ENCODE measurements at regions not wholly inside any gene's neighbourhood (a gene's known extent, or its start where the extent isn't known, plus 50 kb on each side); places are given as distances from the start of the nearest gene placed in this dataset.

- DNase-seq: no peak
Observed at GRCh38 chr9:16099732-16100536, 547.1 kb downstream of the CCDC171 start.

- no peak for DNase-seq
Observed at GRCh38 chr9:16100537-16101091, 547.8 kb downstream of the CCDC171 start.

- no peak for DNase-seq
Observed at GRCh38 chr9:16102154-16102553, 549.3 kb downstream of the CCDC171 start.

- DNase-seq: no peak
Observed at GRCh38 chr9:16103620-16104397, 551.0 kb downstream of the CCDC171 start.

- no peak for DNase-seq
Observed at GRCh38 chr9:16105168-16106020, 552.6 kb downstream of the CCDC171 start.

GRCh38 chr9:16106021-16106571 lies 553.3 kb downstream of the CCDC171 start:
- no peak for DNase-seq

- no peak for DNase-seq
Observed at GRCh38 chr9:16112116-16112515, 559.3 kb downstream of the CCDC171 start.

- DNase-seq: no peak
Observed at GRCh38 chr9:16115994-16116393, 563.2 kb downstream of the CCDC171 start.

- no peak for DNase-seq
Observed at GRCh38 chr9:16118043-16118442, 565.2 kb downstream of the CCDC171 start.

- no peak for DNase-seq
Observed at GRCh38 chr9:16119261-16120230, 566.7 kb downstream of the CCDC171 start.

GRCh38 chr9:16120231-16120641 lies 567.4 kb downstream of the CCDC171 start:
- no peak for DNase-seq

- no peak for DNase-seq
Observed at GRCh38 chr9:16120727-16121126, 567.9 kb downstream of the CCDC171 start.

- no peak for DNase-seq
Observed at GRCh38 chr9:16121168-16121567, 568.3 kb downstream of the CCDC171 start.

- DNase-seq: no peak
Observed at GRCh38 chr9:16121601-16122286, 568.9 kb downstream of the CCDC171 start.

GRCh38 chr9:16125629-16126028 lies 572.8 kb downstream of the CCDC171 start:
- DNase-seq: no peak

GRCh38 chr9:16126042-16126441 lies 573.2 kb downstream of the CCDC171 start:
- DNase-seq: no peak

- no peak for DNase-seq
Observed at GRCh38 chr9:16128003-16128402, 575.2 kb downstream of the CCDC171 start.

GRCh38 chr9:16131264-16131663 lies 578.4 kb downstream of the CCDC171 start:
- DNase-seq: no peak

GRCh38 chr9:16132513-16132912 lies 579.7 kb downstream of the CCDC171 start:
- no peak for DNase-seq

- DNase-seq: no peak
Observed at GRCh38 chr9:16133032-16133431, 580.2 kb downstream of the CCDC171 start.

Data from NCI-H187 (cell line).